Kidney (tissue), 13 donors: ENCODE measurements at regions not wholly inside any gene's neighbourhood (a gene's known extent, or its start where the extent isn't known, plus 50 kb on each side); places are given as distances from the start of the nearest gene placed in this dataset.

Experiments used
- DNase-seq, 5 donors: peaks; one replicate each; pipeline ENCODE4 v3.0.0-alpha.2; 2013 to 2020
- FAIRE-seq: peaks from 2 replicates; lab custom pipeline; 2012; peaks lifted over from hg19 to GRCh38; lab: Jason Lieb, UNC
- H3K27ac ChIP-seq, 2 donors: one replicate each; pipeline ENCODE4 v1.7.0; 2013; ENCODE audit warnings: low read depth in 2 of 2, low read length in 2 of 2, inconsistent platforms in 1 of 2
- H3K27me3 ChIP-seq: one replicate; pipeline ENCODE4 v1.7.1; 2013; ENCODE audit warnings: low read length, inconsistent platforms; ENCODE audit not compliant: control insufficient read depth, insufficient read depth
- H3K36me3 ChIP-seq, 3 donors: one replicate each; pipeline versions ENCODE4 v1.7.0 to v1.7.1; 2013; ENCODE audit warnings: low read length in 3 of 3, control low read depth in 1 of 3, inconsistent platforms in 1 of 3; ENCODE audit not compliant: insufficient read depth in 3 of 3, control insufficient read depth in 2 of 3
- H3K4me1 ChIP-seq, 3 donors: one replicate each; pipeline versions ENCODE4 v1.7.0 to v1.7.1; 2013; ENCODE audit warnings: low read length in 3 of 3, inconsistent platforms in 1 of 3, low read depth in 1 of 3; ENCODE audit not compliant: control insufficient read depth in 2 of 3, insufficient read depth in 2 of 3
- H3K4me3 ChIP-seq, 3 donors: one replicate each; pipeline versions ENCODE4 v1.7.0 to v1.8.1; 2013; ENCODE audit warnings: low read length in 3 of 3, control low read depth in 1 of 3, inconsistent platforms in 1 of 3
- H3K9ac ChIP-seq, 3 donors: one replicate each; pipeline versions ENCODE4 v1.7.0 to v1.7.1; 2013; ENCODE audit warnings: low read length in 3 of 3, control low read depth in 1 of 3, inconsistent platforms in 1 of 3
- H3K9me3 ChIP-seq, 3 donors: one replicate each; pipeline versions ENCODE4 v1.7.0 to v1.7.1; 2013; ENCODE audit warnings: low read length in 3 of 3, control low read depth in 1 of 3, inconsistent platforms in 1 of 3; ENCODE audit not compliant: control insufficient read depth in 2 of 3, insufficient read depth in 1 of 3
- intact Hi-C: fragments of 100-400 bp; cut with DNase I; formaldehyde crosslinking; loops from one replicate; pipeline ENCODE4 v1.11.1; 2022
- TF ChIP-seq, protein P1 (sequence below): IDR thresholded peaks from 3 replicates; pipeline ENCODE4 v1.5.1; 2012; ENCODE audit warnings: mild to moderate bottlenecking, moderate library complexity, borderline replicate concordance; ENCODE audit not compliant: insufficient read depth; ENCODE audit errors: extremely low read depth
- donor health status: control.
- donor health status: control.
- donor health status: control.
- donor health status: control.
- donor health status: control.
- donor health status: DM: yes; HTN: yes; CAD: no.
- donor health status: Normal renal cell carcinoma (clear cell type).

DNA sequence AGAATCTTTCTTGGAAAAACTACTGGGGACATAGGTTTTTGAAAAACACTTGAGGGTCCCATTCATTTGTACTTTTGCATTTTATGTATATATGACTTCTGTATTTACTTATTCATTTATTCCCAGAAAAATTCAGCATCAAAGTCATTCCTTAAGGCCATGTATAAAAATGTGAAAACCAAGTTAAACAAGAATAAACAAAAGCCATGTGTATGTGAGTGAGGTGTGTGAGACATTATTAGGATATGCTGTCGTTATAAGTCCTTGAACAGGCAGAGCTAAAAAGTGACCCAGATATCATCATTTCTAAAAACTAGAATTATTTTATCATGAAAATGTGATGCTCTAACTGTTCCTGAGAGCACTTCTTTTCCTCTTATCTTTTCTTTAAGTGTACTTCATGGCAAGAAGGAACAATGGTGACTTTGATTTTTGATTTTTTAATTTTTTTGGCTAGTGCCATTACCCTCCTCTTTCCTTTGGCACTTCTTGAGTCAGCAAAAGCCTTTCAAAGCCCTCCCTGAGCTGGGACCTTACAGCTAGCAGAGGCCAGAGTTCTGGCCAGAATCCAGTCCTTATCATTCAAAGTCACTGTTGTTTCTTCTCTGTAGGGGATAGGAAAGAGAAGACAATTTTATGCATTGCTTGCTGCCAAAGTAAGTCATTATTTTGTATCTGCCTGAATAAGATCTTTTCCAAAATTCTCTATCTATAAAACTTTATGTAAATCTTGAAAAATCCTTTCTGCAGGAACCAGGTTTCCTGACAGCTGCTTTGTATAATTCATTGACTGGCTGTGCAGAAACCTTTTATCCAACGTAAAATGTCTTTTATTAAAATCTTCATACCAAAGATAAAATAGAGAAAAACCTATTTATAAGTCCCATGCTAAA is 419.7 kb upstream of the PRICKLE1 start:
- TF ChIP-seq, protein P1, sequence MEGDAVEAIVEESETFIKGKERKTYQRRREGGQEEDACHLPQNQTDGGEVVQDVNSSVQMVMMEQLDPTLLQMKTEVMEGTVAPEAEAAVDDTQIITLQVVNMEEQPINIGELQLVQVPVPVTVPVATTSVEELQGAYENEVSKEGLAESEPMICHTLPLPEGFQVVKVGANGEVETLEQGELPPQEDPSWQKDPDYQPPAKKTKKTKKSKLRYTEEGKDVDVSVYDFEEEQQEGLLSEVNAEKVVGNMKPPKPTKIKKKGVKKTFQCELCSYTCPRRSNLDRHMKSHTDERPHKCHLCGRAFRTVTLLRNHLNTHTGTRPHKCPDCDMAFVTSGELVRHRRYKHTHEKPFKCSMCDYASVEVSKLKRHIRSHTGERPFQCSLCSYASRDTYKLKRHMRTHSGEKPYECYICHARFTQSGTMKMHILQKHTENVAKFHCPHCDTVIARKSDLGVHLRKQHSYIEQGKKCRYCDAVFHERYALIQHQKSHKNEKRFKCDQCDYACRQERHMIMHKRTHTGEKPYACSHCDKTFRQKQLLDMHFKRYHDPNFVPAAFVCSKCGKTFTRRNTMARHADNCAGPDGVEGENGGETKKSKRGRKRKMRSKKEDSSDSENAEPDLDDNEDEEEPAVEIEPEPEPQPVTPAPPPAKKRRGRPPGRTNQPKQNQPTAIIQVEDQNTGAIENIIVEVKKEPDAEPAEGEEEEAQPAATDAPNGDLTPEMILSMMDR, result no peak
- Histone ChIP-seq H3K27ac (no peak overlapping the region), H3K4me1 (no peaks in the 10 kb centered on the region), H3K27me3 (no peaks in the 10 kb centered on the region), H3K36me3 (no peaks in the 10 kb centered on the region), H3K9ac (no peak overlapping the region), H3K4me3 (no peak overlapping the region), H3K9me3 (no peaks in the 10 kb centered on the region)
- intact Hi-C loops, result no loop called here
- DNase-seq (peak in 2 of 5 donors; percentile 11 to 53), FAIRE-seq (peak; percentile 32)

DNA sequence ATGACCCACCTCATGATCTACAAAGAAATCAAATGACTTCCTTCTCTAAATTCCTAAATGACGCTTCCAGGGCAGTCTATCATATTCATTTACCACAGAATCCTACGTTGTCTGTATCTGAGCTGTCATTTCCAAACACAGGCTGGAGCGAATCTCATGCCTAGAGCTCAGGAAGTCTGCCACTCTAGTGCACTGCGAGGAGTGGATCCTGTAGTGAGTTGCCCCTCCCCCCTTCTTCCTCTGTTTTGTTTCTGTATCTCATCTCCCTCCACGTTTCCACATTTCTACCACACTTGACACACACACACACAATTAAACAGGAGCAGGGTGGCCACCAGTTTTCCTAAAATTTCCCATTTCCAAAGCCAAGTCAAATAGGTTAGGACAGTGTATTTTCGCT is 415.4 kb upstream of the PRICKLE1 start:
- no peaks in the 10 kb centered on the region for H3K4me1 ChIP-seq
- no peak overlapping the region for H3K27ac ChIP-seq
- FAIRE-seq, result no peak
- H3K9ac ChIP-seq, result no peak overlapping the region
- intact Hi-C loops, result no loop called here
- no peak overlapping the region for H3K4me3 ChIP-seq
- no peaks in the 10 kb centered on the region for H3K27me3 ChIP-seq
- no peak for DNase-seq
- no peaks in the 10 kb centered on the region for H3K36me3 ChIP-seq
- TF ChIP-seq, protein P1, result no peak
- H3K9me3 ChIP-seq, result no peaks in the 10 kb centered on the region

DNA sequence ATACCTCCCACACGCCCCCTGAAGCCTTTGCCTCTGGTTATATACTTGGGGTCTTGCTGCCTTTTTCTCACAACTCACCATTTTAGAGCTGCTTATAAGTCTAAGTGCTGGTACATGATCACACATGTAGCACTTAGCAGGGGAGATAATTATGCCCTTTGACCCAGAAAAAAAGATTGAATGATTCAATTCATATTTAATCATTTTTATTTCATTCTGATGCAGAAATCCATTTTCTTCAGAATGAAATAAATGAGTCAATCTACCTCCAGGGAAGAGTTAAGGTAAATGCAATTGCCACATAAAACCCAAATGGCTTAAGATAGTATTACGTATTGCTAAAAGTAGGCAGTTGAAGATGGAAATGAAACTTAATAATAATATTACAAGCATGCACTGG is 414.6 kb upstream of the PRICKLE1 start:
- Histone ChIP-seq H3K36me3 (no peaks in the 10 kb centered on the region), H3K4me1 (no peaks in the 10 kb centered on the region), H3K4me3 (no peak overlapping the region), H3K27ac (no peak overlapping the region), H3K9ac (no peak overlapping the region), H3K9me3 (no peaks in the 10 kb centered on the region), H3K27me3 (no peaks in the 10 kb centered on the region)
- FAIRE-seq (no peak), DNase-seq (no peak)
- intact Hi-C loops, result no loop called here
- TF ChIP-seq, protein P1, result no peak
